ENCODE measurements at regions not wholly inside any gene's neighbourhood (a gene's known extent, or its start where the extent isn't known, plus 50 kb on each side); places are given as distances from the start of the nearest gene placed in this dataset.

DNA sequence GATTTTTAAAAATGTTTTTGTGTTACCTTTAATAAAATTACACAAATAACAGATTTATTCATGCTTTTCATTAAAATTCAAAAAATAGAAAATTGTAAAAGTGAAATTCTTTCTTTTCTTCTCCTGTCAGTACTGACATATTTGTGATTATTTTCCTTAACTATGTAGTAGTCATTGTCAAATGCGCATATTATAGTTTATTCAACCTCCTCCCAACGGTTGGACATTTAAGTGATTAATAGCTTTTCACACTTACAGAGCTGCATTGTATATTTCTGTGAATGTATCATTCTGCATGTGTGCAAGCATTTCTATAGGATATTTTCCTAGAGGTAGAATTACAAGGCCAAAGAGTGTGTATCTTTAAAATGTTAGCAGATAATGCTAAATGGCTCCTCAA lies 259.2 kb downstream of the SH3BP4 start:
- in situ Hi-C loops (cut with HindIII; ENCODE audit: low pct_unique_long_range_greater_than_20kb, low sequenced_read_pairs): no loop called here
- CTCF ChIA-PET: no interaction called here
- POLR2A ChIA-PET: no interaction called here

DNA sequence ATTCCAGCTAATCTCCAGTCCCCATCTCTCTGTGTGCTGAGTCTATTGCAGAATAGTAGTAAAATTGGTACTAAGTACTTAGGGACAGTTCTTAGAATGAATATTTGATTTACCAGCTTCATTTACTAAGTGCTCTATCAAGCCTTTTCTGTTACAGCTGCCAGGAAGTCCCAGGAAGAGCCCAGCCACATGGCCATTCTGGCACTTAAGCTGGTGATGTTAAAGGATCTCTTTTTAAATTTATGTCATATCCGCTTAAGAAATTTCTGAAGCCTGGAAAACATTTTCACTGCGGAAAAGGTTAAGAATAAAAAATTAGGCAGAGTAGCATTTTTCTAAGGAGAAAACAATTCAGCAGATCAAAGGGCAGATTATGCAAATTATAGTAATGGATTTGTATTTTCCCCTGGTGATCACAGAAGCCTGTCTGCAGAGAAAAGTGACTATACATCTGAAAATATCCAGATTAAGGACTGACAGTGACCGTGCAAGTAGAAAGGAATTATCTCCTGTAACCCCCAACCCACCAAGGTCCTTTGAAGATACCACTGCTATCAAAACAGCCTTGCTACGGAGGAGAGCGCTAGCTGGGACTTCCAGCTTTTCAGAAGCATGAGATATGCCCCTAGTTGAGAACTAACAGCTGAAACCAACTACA lies 260.8 kb downstream of the SH3BP4 start:
- ChIA-PET CTCF (no interaction called here), POLR2A (no interaction called here)
- no peak overlapping the region for H3K27ac ChIP-seq (ENCODE audit: low read length)
- no peak for ATAC-seq
- in situ Hi-C loops (cut with HindIII; ENCODE audit: low pct_unique_long_range_greater_than_20kb, low sequenced_read_pairs): no loop called here
- H3K27me3 ChIP-seq (ENCODE audit: control insufficient read depth, insufficient read depth, low read length): peaks cover 4% of the 10 kb centered on the region; the same call in 1 of the 2 replicates
- no TSS peak for BruUV-seq (replicated peaks)
- DNase-seq (ENCODE audit: low read depth, low spot score): no peak
- no peak overlapping the region for H3K4me3 ChIP-seq (ENCODE audit: low read depth in 2 of 2, low read length in 2 of 2)
- no peaks in the 10 kb centered on the region for H3K9me3 ChIP-seq (ENCODE audit: control insufficient read depth, insufficient read depth, low read depth, low read length)
- TF ChIP-seq, protein P1, sequence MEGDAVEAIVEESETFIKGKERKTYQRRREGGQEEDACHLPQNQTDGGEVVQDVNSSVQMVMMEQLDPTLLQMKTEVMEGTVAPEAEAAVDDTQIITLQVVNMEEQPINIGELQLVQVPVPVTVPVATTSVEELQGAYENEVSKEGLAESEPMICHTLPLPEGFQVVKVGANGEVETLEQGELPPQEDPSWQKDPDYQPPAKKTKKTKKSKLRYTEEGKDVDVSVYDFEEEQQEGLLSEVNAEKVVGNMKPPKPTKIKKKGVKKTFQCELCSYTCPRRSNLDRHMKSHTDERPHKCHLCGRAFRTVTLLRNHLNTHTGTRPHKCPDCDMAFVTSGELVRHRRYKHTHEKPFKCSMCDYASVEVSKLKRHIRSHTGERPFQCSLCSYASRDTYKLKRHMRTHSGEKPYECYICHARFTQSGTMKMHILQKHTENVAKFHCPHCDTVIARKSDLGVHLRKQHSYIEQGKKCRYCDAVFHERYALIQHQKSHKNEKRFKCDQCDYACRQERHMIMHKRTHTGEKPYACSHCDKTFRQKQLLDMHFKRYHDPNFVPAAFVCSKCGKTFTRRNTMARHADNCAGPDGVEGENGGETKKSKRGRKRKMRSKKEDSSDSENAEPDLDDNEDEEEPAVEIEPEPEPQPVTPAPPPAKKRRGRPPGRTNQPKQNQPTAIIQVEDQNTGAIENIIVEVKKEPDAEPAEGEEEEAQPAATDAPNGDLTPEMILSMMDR (IDR thresholded peaks at IDR 0.05): no peak
- TF ChIP-seq POLR2AphosphoS5 (IDR thresholded peaks at IDR 0.05; ENCODE audit: low read depth, low read length): no peak
- TF ChIP-seq, protein P2, sequence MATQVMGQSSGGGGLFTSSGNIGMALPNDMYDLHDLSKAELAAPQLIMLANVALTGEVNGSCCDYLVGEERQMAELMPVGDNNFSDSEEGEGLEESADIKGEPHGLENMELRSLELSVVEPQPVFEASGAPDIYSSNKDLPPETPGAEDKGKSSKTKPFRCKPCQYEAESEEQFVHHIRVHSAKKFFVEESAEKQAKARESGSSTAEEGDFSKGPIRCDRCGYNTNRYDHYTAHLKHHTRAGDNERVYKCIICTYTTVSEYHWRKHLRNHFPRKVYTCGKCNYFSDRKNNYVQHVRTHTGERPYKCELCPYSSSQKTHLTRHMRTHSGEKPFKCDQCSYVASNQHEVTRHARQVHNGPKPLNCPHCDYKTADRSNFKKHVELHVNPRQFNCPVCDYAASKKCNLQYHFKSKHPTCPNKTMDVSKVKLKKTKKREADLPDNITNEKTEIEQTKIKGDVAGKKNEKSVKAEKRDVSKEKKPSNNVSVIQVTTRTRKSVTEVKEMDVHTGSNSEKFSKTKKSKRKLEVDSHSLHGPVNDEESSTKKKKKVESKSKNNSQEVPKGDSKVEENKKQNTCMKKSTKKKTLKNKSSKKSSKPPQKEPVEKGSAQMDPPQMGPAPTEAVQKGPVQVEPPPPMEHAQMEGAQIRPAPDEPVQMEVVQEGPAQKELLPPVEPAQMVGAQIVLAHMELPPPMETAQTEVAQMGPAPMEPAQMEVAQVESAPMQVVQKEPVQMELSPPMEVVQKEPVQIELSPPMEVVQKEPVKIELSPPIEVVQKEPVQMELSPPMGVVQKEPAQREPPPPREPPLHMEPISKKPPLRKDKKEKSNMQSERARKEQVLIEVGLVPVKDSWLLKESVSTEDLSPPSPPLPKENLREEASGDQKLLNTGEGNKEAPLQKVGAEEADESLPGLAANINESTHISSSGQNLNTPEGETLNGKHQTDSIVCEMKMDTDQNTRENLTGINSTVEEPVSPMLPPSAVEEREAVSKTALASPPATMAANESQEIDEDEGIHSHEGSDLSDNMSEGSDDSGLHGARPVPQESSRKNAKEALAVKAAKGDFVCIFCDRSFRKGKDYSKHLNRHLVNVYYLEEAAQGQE (IDR thresholded peaks at IDR 0.05; ENCODE audit: insufficient read depth in 1 of 2, low read depth in 2 of 2, low read length in 1 of 2): no peak
- no peak for TF ChIP-seq TCF7L2 (IDR thresholded peaks at IDR 0.05; ENCODE audit: low read depth, low read length)
- TF ChIP-seq SIN3A (IDR thresholded peaks at IDR 0.05; ENCODE audit: borderline replicate concordance, insufficient read depth, low read depth, low read length): no peak
- no peaks in the 10 kb centered on the region for H3K4me1 ChIP-seq (ENCODE audit: control insufficient read depth, insufficient read depth, low read length)
- intact Hi-C loops (cut with micrococcal nuclease; ENCODE audit: unreplicated experiment): no loop called here
- H3K36me3 ChIP-seq (ENCODE audit: control insufficient read depth, insufficient read depth, low read length): no peaks in the 10 kb centered on the region

More for the DNA sequence above, 259.2 kb downstream of the SH3BP4 start:
- TF ChIP-seq SIN3A (IDR thresholded peaks at IDR 0.05; ENCODE audit: borderline replicate concordance, insufficient read depth, low read depth, low read length) (no peak), TCF7L2 (IDR thresholded peaks at IDR 0.05; ENCODE audit: low read depth, low read length) (no peak), POLR2AphosphoS5 (IDR thresholded peaks at IDR 0.05; ENCODE audit: low read depth, low read length) (no peak)
- TF ChIP-seq, protein P2 (IDR thresholded peaks at IDR 0.05; ENCODE audit: insufficient read depth in 1 of 2, low read depth in 2 of 2, low read length in 1 of 2): no peak
- TF ChIP-seq, protein P1 (IDR thresholded peaks at IDR 0.05): no peak
- Histone ChIP-seq H3K36me3 (ENCODE audit: control insufficient read depth, insufficient read depth, low read length) (no peaks in the 10 kb centered on the region), H3K27me3 (ENCODE audit: control insufficient read depth, insufficient read depth, low read length) (peaks cover 4% of the 10 kb centered on the region; the same call in 1 of the 2 replicates), H3K9me3 (ENCODE audit: control insufficient read depth, insufficient read depth, low read depth, low read length) (no peaks in the 10 kb centered on the region), H3K4me1 (ENCODE audit: control insufficient read depth, insufficient read depth, low read length) (no peaks in the 10 kb centered on the region), H3K27ac (ENCODE audit: low read length) (no peak overlapping the region), H3K4me3 (ENCODE audit: low read depth in 2 of 2, low read length in 2 of 2) (no peak overlapping the region)
- no TSS peak for BruUV-seq (replicated peaks)
- DNase-seq (ENCODE audit: low read depth, low spot score) (no peak), ATAC-seq (no peak)
- intact Hi-C loops (cut with micrococcal nuclease; ENCODE audit: unreplicated experiment): no loop called here
